Ovary (tissue), 3 donors: ENCODE measurements at regions not wholly inside any gene's neighbourhood (a gene's known extent, or its start where the extent isn't known, plus 50 kb on each side); places are given as distances from the start of the nearest gene placed in this dataset.

Experiments used
- CTCF ChIP-seq, 3 donors: fragments of 450-650 bp in 2 of 3; fragments of 200-600 bp in 1 of 3; IDR thresholded peaks; one replicate each; pipeline versions ENCODE4 v1.5.1 to v1.8.0; 2016 to 2022; ENCODE audit warnings: antibody characterized with exemption in 3 of 3, mild to moderate bottlenecking in 1 of 3
- EP300 ChIP-seq: sonication (generic); formaldehyde crosslinking; IDR thresholded peaks from one replicate; pipeline ENCODE4 v1.6.1; 2017; ENCODE audit warnings: antibody characterized with exemption
- donor health status: DM: no; HTN: no; CAD: no.

GRCh38 chr13:106942563-106942962 lies 374.6 kb upstream of the ARGLU1 start:
- no peak for TF ChIP-seq EP300
- TF ChIP-seq CTCF (IDR thresholded peaks at IDR 0.05): no peak
